ENCODE measurements at regions not wholly inside any gene's neighbourhood (a gene's known extent, or its start where the extent isn't known, plus 50 kb on each side); places are given as distances from the start of the nearest gene placed in this dataset.

GRCh38 chr5:135235551-135236227 is 163.3 kb downstream of the MACROH2A1 start:
- H3K27me3 ChIP-seq (replicated peaks; ENCODE audit: control insufficient read depth, insufficient read depth, low read length), result peaks cover 1% of the 10 kb centered on the region; the same call in 1 of the 2 replicates
- no peak for TF ChIP-seq CTCF (IDR thresholded peaks at IDR 0.05; ENCODE audit: insufficient read depth, low read length, poor library complexity, severe bottlenecking)
- no peaks in the 10 kb centered on the region for H3K36me3 ChIP-seq (ENCODE audit: control insufficient read depth, insufficient read depth, low read length)
- no peak for DNase-seq (ENCODE audit: extremely low read depth, insufficient read length)
- H3K4me3 ChIP-seq (replicated peaks; ENCODE audit: low read depth, low read length), result no peak overlapping the region

- DNase-seq (ENCODE audit: extremely low read depth, insufficient read length), result no peak
- Histone ChIP-seq H3K36me3 (ENCODE audit: control insufficient read depth, insufficient read depth, low read length) (no peaks in the 10 kb centered on the region), H3K4me3 (replicated peaks; ENCODE audit: low read depth, low read length) (no peak overlapping the region), H3K27me3 (replicated peaks; ENCODE audit: control insufficient read depth, insufficient read depth, low read length) (peaks cover 1% of the 10 kb centered on the region; the same call in 1 of the 2 replicates)
- TF ChIP-seq CTCF (IDR thresholded peaks at IDR 0.05; ENCODE audit: insufficient read depth, low read length, poor library complexity, severe bottlenecking), result no peak
These were observed 164.2 kb downstream of the MACROH2A1 start for GRCh38 chr5:135234666-135235401.

- peaks cover 1% of the 10 kb centered on the region; the same call in 1 of the 2 replicates for H3K27me3 ChIP-seq (replicated peaks; ENCODE audit: control insufficient read depth, insufficient read depth, low read length)
- no peak for DNase-seq (ENCODE audit: extremely low read depth, insufficient read length)
- H3K36me3 ChIP-seq (ENCODE audit: control insufficient read depth, insufficient read depth, low read length), result no peaks in the 10 kb centered on the region
- no peak overlapping the region for H3K4me3 ChIP-seq (replicated peaks; ENCODE audit: low read depth, low read length)
- TF ChIP-seq CTCF (IDR thresholded peaks at IDR 0.05; ENCODE audit: insufficient read depth, low read length, poor library complexity, severe bottlenecking), result no peak
These were observed 164.8 kb downstream of the MACROH2A1 start for GRCh38 chr5:135234242-135234641.

- Histone ChIP-seq H3K4me3 (replicated peaks; ENCODE audit: low read depth, low read length) (no peak overlapping the region), H3K36me3 (ENCODE audit: control insufficient read depth, insufficient read depth, low read length) (no peaks in the 10 kb centered on the region), H3K27me3 (replicated peaks; ENCODE audit: control insufficient read depth, insufficient read depth, low read length) (peaks cover 1% of the 10 kb centered on the region; the same call in 1 of the 2 replicates)
- TF ChIP-seq CTCF (IDR thresholded peaks at IDR 0.05; ENCODE audit: insufficient read depth, low read length, poor library complexity, severe bottlenecking), result no peak
- no peak for DNase-seq (ENCODE audit: extremely low read depth, insufficient read length)
These were observed 165.6 kb downstream of the MACROH2A1 start for GRCh38 chr5:135233477-135233876.

- no peak overlapping the region for H3K4me3 ChIP-seq (replicated peaks; ENCODE audit: low read depth, low read length)
- TF ChIP-seq CTCF (IDR thresholded peaks at IDR 0.05; ENCODE audit: insufficient read depth, low read length, poor library complexity, severe bottlenecking), result no peak
- H3K27me3 ChIP-seq (replicated peaks; ENCODE audit: control insufficient read depth, insufficient read depth, low read length), result peaks cover 1% of the 10 kb centered on the region; the same call in 1 of the 2 replicates
- no peaks in the 10 kb centered on the region for H3K36me3 ChIP-seq (ENCODE audit: control insufficient read depth, insufficient read depth, low read length)
- no peak for DNase-seq (ENCODE audit: extremely low read depth, insufficient read length)
These were observed 166.1 kb downstream of the MACROH2A1 start for GRCh38 chr5:135232958-135233357.

Data from GM06990 (cell line).